NT2/D1 (cell line): ENCODE measurements at regions not wholly inside any gene's neighbourhood (a gene's known extent, or its start where the extent isn't known, plus 50 kb on each side); places are given as distances from the start of the nearest gene placed in this dataset.

Experiments
- SUZ12 ChIP-seq: IDR thresholded peaks from 2 replicates; pipeline ENCODE4 v1.6.1; 2011; ENCODE audit not compliant: insufficient read length, insufficient read depth; ENCODE audit errors: extremely low read depth
- YY1 ChIP-seq: IDR thresholded peaks from 2 replicates; pipeline ENCODE4 v1.6.1; 2011; ENCODE audit not compliant: insufficient read length, insufficient read depth
- ZNF274 ChIP-seq: IDR thresholded peaks from 2 replicates; pipeline ENCODE4 v1.6.1; 2011; ENCODE audit warnings: mild to moderate bottlenecking, low read depth, low read length

DNA sequence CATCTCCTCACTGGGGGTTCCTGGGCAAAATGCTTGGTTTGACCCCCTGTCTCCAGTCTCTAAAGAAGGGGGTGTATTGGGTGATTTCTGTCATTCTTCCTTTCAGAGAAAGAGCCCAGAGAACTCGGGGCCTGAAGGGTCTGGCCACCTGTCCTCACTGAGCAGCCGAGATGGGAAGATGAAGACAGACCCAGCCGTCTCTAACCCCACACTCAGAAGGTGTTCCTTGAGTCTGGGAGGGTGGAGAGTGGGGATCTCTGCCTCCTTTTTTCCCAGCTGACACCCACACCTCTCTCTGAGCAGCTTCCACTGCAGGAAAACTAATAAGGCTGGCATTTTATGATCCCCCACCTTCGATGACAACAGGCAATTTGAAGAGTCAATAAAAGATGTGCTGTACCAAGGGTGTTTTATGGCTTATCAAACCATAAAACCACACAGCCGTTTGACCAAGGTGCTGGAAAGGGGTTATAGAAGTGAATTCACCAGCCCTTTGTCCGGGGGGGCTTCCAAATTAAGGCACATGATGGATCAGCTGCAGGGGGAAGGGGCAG, 213.8 kb downstream of the SMAD2 start:
- no peak for TF ChIP-seq YY1
- no peak for TF ChIP-seq ZNF274
- no peak for TF ChIP-seq SUZ12
